Liver (tissue), 8 donors: ENCODE measurements at regions not wholly inside any gene's neighbourhood (a gene's known extent, or its start where the extent isn't known, plus 50 kb on each side); places are given as distances from the start of the nearest gene placed in this dataset.

Source experiments
- DNase-seq: peaks from one replicate; pipeline ENCODE4 v3.0.0-alpha.2; 2017; ENCODE audit warnings: low spot score
- H3K27ac ChIP-seq, 2 donors: one replicate each; pipeline ENCODE4 v1.7.0; 2013; ENCODE audit warnings: inconsistent platforms in 2 of 2, low read length in 2 of 2, control low read depth in 1 of 2, low read depth in 1 of 2, mild to moderate bottlenecking in 1 of 2
- H3K27me3 ChIP-seq, 4 donors: one replicate each; pipeline versions ENCODE4 v1.6.1 to v1.7.0; 2013; ENCODE audit warnings: low read length in 3 of 4, inconsistent platforms in 1 of 4, mild to moderate bottlenecking in 1 of 4, moderate library complexity in 1 of 4; ENCODE audit not compliant: control insufficient read depth in 4 of 4, insufficient read depth in 4 of 4
- H3K36me3 ChIP-seq, 4 donors: one replicate each; pipeline versions ENCODE4 v1.6.1 to v1.7.0; 2013; ENCODE audit warnings: low read length in 3 of 4, mild to moderate bottlenecking in 3 of 4, low read depth in 1 of 4, moderate library complexity in 1 of 4; ENCODE audit not compliant: control insufficient read depth in 4 of 4, insufficient read depth in 3 of 4
- H3K4me1 ChIP-seq, 4 donors: one replicate each; pipeline versions ENCODE4 v1.6.1 to v1.7.0; 2013; ENCODE audit warnings: low read length in 3 of 4, mild to moderate bottlenecking in 3 of 4, moderate library complexity in 1 of 4; ENCODE audit not compliant: control insufficient read depth in 4 of 4, insufficient read depth in 4 of 4
- H3K4me3 ChIP-seq, 3 donors: one replicate each; pipeline versions ENCODE4 v1.6.1 to v1.7.0; 2013; ENCODE audit warnings: low read length in 3 of 3, control low read depth in 1 of 3, low read depth in 1 of 3, mild to moderate bottlenecking in 1 of 3
- H3K9ac ChIP-seq, 2 donors: one replicate each; pipeline ENCODE4 v1.7.0; 2013; ENCODE audit warnings: low read length in 2 of 2, mild to moderate bottlenecking in 2 of 2, moderate library complexity in 2 of 2, control low read depth in 1 of 2, low read depth in 1 of 2
- H3K9me3 ChIP-seq, 4 donors: one replicate each; pipeline versions ENCODE4 v1.6.1 to v1.7.0; 2013; ENCODE audit warnings: low read length in 3 of 4; ENCODE audit not compliant: control insufficient read depth in 4 of 4
- EGR1 ChIP-seq, 2 donors: IDR thresholded peaks; 2 replicates each; pipeline ENCODE4 v1.6.1; 2016 to 2018; ENCODE audit warnings: antibody characterized with exemption in 2 of 2, low read depth in 2 of 2
- FOXA2 ChIP-seq: IDR thresholded peaks from 2 replicates; pipeline ENCODE4 v1.6.1; 2016; ENCODE audit warnings: antibody characterized with exemption
- HNF4A ChIP-seq, 2 donors: conservative IDR thresholded peaks; 2 replicates each; pipeline ENCODE4 v1.6.1; 2016; ENCODE audit warnings: antibody characterized with exemption in 2 of 2, mild to moderate bottlenecking in 2 of 2
- HNF4G ChIP-seq: IDR thresholded peaks from 2 replicates; pipeline ENCODE4 v1.6.1; 2016; ENCODE audit warnings: antibody characterized with exemption
- JUND ChIP-seq, 2 donors: IDR thresholded peaks; 2 replicates each; pipeline ENCODE4 v1.6.1; 2016; ENCODE audit warnings: antibody characterized with exemption in 2 of 2
- NR2F2 ChIP-seq: IDR thresholded peaks from 2 replicates; pipeline ENCODE4 v1.6.1; 2016; ENCODE audit warnings: antibody characterized with exemption
- RAD21 ChIP-seq, 2 donors: IDR thresholded peaks; 2 replicates each; pipeline ENCODE4 v1.6.1; 2016; ENCODE audit warnings: antibody characterized with exemption in 2 of 2, mild to moderate bottlenecking in 2 of 2
- RXRA ChIP-seq, 2 donors: IDR thresholded peaks; 2 replicates each; pipeline ENCODE4 v1.6.1; 2017 to 2018; ENCODE audit warnings: antibody characterized with exemption in 2 of 2, mild to moderate bottlenecking in 1 of 2
- SP1 ChIP-seq: IDR thresholded peaks from 2 replicates; pipeline ENCODE4 v1.6.1; 2018; ENCODE audit warnings: antibody characterized with exemption, mild to moderate bottlenecking
- TAF1 ChIP-seq: conservative IDR thresholded peaks from 2 replicates; pipeline ENCODE4 v1.6.1; 2016; ENCODE audit warnings: antibody characterized with exemption, mild to moderate bottlenecking
- YY1 ChIP-seq: IDR thresholded peaks from 2 replicates; pipeline ENCODE4 v1.6.1; 2016; ENCODE audit warnings: antibody characterized with exemption, mild to moderate bottlenecking
- WGBS: extraction: QIAGEN DNeasy Blood & Tissue Kit; methylation state at CpG from one replicate; pipeline ENCODE4 v1.1.7; 2013; 5-methylcytosine and 5-hydroxymethylcytosine counted together
- TF ChIP-seq, protein P1 (sequence below): IDR thresholded peaks from 2 replicates; pipeline ENCODE4 v1.6.1; 2016; ENCODE audit warnings: antibody characterized with exemption
- TF ChIP-seq, protein P2 (sequence below): IDR thresholded peaks from 2 replicates; pipeline ENCODE4 v1.6.1; 2016; ENCODE audit warnings: antibody characterized with exemption, mild to moderate bottlenecking
- TF ChIP-seq, protein P3 (sequence below): IDR thresholded peaks from 2 replicates; pipeline ENCODE4 v1.6.1; 2016; ENCODE audit warnings: antibody characterized with exemption
- TF ChIP-seq, protein P4 (sequence below): fragments of 150-350 bp; IDR thresholded peaks from 2 replicates; pipeline ENCODE4 v1.5.1; 2017; ENCODE audit warnings: improper control_type of control experiment, low read depth, low read length; ENCODE audit not compliant: missing input control
- TF ChIP-seq, protein P5 (sequence below): IDR thresholded peaks from 2 replicates; pipeline ENCODE4 v1.6.1; 2016; ENCODE audit warnings: antibody characterized with exemption
- donor health status: healthy.
- donor health status: healthy.
- donor health status: healthy.
- donor health status: healthy.
- donor health status: healthy.

DNA sequence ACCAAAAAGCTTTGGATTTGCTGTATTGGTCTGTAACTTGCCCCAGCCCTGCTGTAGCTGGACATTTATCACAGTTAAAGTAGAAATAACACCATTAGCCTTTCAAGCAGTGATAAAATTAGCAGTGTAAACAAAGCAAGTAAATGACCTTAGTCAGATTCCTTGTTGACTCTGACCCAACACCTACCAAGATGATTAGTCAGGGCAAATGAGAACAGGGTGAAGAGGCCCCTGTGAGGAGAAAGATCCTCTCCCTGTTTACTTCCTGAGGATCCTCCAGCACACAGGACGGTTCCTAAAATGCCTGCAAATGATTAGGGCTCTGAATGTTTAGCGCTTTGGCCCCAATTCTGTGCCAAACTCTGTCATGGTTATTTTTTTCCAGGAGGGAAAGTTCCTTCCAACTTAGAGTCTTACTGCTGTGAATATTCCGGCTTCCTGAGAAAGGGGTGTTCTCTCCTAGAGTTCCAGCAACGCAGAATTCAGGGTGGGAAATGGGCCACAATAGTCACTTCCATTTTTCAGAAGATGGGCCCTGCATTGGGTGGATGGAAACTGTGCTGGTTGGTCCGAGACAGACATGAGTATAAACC is 259.0 kb upstream of the MYOCD start:
- H3K4me3 ChIP-seq = no peak overlapping the region
- no peak for DNase-seq
- H3K9me3 ChIP-seq = no peaks in the 10 kb centered on the region
- no peak overlapping the region for H3K27ac ChIP-seq
- WGBS = 48% methylated on average over 5 of the region's 5 CpGs
- peaks cover 0 to 4% (median under 1%) of the 10 kb centered on the region in 4 donors for H3K27me3 ChIP-seq
- no peaks in the 10 kb centered on the region for H3K4me1 ChIP-seq
- TF ChIP-seq, protein P1, sequence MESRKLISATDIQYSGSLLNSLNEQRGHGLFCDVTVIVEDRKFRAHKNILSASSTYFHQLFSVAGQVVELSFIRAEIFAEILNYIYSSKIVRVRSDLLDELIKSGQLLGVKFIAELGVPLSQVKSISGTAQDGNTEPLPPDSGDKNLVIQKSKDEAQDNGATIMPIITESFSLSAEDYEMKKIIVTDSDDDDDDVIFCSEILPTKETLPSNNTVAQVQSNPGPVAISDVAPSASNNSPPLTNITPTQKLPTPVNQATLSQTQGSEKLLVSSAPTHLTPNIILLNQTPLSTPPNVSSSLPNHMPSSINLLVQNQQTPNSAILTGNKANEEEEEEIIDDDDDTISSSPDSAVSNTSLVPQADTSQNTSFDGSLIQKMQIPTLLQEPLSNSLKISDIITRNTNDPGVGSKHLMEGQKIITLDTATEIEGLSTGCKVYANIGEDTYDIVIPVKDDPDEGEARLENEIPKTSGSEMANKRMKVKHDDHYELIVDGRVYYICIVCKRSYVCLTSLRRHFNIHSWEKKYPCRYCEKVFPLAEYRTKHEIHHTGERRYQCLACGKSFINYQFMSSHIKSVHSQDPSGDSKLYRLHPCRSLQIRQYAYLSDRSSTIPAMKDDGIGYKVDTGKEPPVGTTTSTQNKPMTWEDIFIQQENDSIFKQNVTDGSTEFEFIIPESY = no peak
- TF ChIP-seq HNF4G = no peak
- TF ChIP-seq, protein P2, sequence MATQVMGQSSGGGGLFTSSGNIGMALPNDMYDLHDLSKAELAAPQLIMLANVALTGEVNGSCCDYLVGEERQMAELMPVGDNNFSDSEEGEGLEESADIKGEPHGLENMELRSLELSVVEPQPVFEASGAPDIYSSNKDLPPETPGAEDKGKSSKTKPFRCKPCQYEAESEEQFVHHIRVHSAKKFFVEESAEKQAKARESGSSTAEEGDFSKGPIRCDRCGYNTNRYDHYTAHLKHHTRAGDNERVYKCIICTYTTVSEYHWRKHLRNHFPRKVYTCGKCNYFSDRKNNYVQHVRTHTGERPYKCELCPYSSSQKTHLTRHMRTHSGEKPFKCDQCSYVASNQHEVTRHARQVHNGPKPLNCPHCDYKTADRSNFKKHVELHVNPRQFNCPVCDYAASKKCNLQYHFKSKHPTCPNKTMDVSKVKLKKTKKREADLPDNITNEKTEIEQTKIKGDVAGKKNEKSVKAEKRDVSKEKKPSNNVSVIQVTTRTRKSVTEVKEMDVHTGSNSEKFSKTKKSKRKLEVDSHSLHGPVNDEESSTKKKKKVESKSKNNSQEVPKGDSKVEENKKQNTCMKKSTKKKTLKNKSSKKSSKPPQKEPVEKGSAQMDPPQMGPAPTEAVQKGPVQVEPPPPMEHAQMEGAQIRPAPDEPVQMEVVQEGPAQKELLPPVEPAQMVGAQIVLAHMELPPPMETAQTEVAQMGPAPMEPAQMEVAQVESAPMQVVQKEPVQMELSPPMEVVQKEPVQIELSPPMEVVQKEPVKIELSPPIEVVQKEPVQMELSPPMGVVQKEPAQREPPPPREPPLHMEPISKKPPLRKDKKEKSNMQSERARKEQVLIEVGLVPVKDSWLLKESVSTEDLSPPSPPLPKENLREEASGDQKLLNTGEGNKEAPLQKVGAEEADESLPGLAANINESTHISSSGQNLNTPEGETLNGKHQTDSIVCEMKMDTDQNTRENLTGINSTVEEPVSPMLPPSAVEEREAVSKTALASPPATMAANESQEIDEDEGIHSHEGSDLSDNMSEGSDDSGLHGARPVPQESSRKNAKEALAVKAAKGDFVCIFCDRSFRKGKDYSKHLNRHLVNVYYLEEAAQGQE = no peak
- TF ChIP-seq YY1 = no peak
- TF ChIP-seq, protein P3, sequence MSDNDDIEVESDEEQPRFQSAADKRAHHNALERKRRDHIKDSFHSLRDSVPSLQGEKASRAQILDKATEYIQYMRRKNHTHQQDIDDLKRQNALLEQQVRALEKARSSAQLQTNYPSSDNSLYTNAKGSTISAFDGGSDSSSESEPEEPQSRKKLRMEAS = no peak
- no peak for TF ChIP-seq NR2F2
- TF ChIP-seq RAD21 (IDR thresholded peaks at IDR 0.05) = no peak
- TF ChIP-seq RXRA (IDR thresholded peaks at IDR 0.05) = no peak
- TF ChIP-seq TAF1 = no peak
- TF ChIP-seq, protein P4, sequence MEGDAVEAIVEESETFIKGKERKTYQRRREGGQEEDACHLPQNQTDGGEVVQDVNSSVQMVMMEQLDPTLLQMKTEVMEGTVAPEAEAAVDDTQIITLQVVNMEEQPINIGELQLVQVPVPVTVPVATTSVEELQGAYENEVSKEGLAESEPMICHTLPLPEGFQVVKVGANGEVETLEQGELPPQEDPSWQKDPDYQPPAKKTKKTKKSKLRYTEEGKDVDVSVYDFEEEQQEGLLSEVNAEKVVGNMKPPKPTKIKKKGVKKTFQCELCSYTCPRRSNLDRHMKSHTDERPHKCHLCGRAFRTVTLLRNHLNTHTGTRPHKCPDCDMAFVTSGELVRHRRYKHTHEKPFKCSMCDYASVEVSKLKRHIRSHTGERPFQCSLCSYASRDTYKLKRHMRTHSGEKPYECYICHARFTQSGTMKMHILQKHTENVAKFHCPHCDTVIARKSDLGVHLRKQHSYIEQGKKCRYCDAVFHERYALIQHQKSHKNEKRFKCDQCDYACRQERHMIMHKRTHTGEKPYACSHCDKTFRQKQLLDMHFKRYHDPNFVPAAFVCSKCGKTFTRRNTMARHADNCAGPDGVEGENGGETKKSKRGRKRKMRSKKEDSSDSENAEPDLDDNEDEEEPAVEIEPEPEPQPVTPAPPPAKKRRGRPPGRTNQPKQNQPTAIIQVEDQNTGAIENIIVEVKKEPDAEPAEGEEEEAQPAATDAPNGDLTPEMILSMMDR = no peak
- TF ChIP-seq, protein P5, sequence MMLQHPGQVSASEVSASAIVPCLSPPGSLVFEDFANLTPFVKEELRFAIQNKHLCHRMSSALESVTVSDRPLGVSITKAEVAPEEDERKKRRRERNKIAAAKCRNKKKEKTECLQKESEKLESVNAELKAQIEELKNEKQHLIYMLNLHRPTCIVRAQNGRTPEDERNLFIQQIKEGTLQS = no peak
- TF ChIP-seq JUND (IDR thresholded peaks at IDR 0.05) = no peak
- no peak for TF ChIP-seq SP1
- no peak for TF ChIP-seq HNF4A (conservative IDR thresholded peaks at IDR 0.05)
- no peak for TF ChIP-seq FOXA2
- TF ChIP-seq EGR1 (IDR thresholded peaks at IDR 0.05; ENCODE audit: low read depth in 2 of 2) = no peak
- no peaks in the 10 kb centered on the region for H3K36me3 ChIP-seq
- no peak overlapping the region for H3K9ac ChIP-seq
